AG09309 (cell line): ENCODE measurements at regions not wholly inside any gene's neighbourhood (a gene's known extent, or its start where the extent isn't known, plus 50 kb on each side); places are given as distances from the start of the nearest gene placed in this dataset.

ENCODE experiments used
- DNase-seq: peaks from one replicate; pipeline ENCODE4 v3.0.0-alpha.2; 2010; ENCODE audit warnings: low read depth
- H3K4me3 ChIP-seq: 2 replicates; pipeline ENCODE4 v1.5.1; 2011; ENCODE audit warnings: mild to moderate bottlenecking, low read depth, low read length, moderate library complexity; ENCODE audit not compliant: control insufficient read depth
- CTCF ChIP-seq: IDR thresholded peaks from 2 replicates; pipeline ENCODE4 v1.5.1; 2011; ENCODE audit warnings: mild to moderate bottlenecking, low read depth, low read length, inconsistent platforms; ENCODE audit not compliant: insufficient read depth, control insufficient read depth; ENCODE audit errors: missing control alignments

GRCh38 chr10:91076991-91077548, 143.4 kb upstream of the PCGF5 start:
- no peak for DNase-seq
- TF ChIP-seq CTCF: no peak
- no peak overlapping the region for H3K4me3 ChIP-seq

GRCh38 chr10:91077549-91078071, 142.9 kb upstream of the PCGF5 start:
- H3K4me3 ChIP-seq: no peak overlapping the region
- no peak for DNase-seq
- TF ChIP-seq CTCF: no peak

GRCh38 chr10:91080776-91081175, 139.7 kb upstream of the PCGF5 start:
- DNase-seq: no peak
- no peak for TF ChIP-seq CTCF
- no peak overlapping the region for H3K4me3 ChIP-seq

- no peak for TF ChIP-seq CTCF
- no peak for DNase-seq
- H3K4me3 ChIP-seq: no peak overlapping the region
Measured at GRCh38 chr10:91082447-91082846, 138.0 kb upstream of the PCGF5 start.

GRCh38 chr10:91088300-91089140, 131.9 kb upstream of the PCGF5 start:
- peak; percentile 15 for TF ChIP-seq CTCF
- DNase-seq: no peak
- no peak overlapping the region for H3K4me3 ChIP-seq

GRCh38 chr10:91090761-91091529, 129.5 kb upstream of the PCGF5 start:
- H3K4me3 ChIP-seq: no peak overlapping the region
- TF ChIP-seq CTCF: peak; percentile 43
- DNase-seq: peak; percentile 17
